Fibroblast of villous mesenchyme (primary cell): ENCODE measurements at regions not wholly inside any gene's neighbourhood (a gene's known extent, or its start where the extent isn't known, plus 50 kb on each side); places are given as distances from the start of the nearest gene placed in this dataset.

Experiments used
- DNase-seq: peaks from one replicate; pipeline ENCODE4 v3.0.0-alpha.2; 2010; ENCODE audit warnings: low read depth
- H3K4me3 ChIP-seq: 2 replicates; pipeline ENCODE4 v1.5.1; 2011; ENCODE audit warnings: low read depth, mild to moderate bottlenecking, low read length
- TF ChIP-seq, protein P1 (sequence below): IDR thresholded peaks from 2 replicates; pipeline ENCODE4 v1.5.1; 2012; ENCODE audit warnings: low read depth, mild to moderate bottlenecking, low read length; ENCODE audit not compliant: insufficient read depth

DNA sequence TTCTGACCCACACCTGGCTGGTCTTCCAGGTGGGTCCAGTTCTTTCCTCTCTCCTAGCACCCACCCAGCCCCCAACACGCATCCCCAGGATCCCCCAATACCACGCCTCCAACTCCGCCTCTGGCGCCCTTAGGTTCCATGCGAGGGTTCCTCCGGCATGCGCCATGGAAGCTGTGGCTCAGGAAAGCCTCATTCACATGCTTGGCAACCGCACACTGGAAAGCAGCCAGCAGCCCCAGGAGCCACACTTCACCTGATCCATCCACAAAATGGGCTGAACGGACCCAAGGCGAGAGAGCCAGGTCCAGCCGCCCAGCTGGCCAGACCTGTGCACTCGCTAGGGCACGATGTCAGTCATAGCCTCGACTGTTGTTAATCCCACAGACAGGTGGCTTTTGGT lies 161.2 kb downstream of the PSMG1 start:
- DNase-seq = no peak
- TF ChIP-seq, protein P1, sequence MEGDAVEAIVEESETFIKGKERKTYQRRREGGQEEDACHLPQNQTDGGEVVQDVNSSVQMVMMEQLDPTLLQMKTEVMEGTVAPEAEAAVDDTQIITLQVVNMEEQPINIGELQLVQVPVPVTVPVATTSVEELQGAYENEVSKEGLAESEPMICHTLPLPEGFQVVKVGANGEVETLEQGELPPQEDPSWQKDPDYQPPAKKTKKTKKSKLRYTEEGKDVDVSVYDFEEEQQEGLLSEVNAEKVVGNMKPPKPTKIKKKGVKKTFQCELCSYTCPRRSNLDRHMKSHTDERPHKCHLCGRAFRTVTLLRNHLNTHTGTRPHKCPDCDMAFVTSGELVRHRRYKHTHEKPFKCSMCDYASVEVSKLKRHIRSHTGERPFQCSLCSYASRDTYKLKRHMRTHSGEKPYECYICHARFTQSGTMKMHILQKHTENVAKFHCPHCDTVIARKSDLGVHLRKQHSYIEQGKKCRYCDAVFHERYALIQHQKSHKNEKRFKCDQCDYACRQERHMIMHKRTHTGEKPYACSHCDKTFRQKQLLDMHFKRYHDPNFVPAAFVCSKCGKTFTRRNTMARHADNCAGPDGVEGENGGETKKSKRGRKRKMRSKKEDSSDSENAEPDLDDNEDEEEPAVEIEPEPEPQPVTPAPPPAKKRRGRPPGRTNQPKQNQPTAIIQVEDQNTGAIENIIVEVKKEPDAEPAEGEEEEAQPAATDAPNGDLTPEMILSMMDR = no peak
- H3K4me3 ChIP-seq = no peak overlapping the region

DNA sequence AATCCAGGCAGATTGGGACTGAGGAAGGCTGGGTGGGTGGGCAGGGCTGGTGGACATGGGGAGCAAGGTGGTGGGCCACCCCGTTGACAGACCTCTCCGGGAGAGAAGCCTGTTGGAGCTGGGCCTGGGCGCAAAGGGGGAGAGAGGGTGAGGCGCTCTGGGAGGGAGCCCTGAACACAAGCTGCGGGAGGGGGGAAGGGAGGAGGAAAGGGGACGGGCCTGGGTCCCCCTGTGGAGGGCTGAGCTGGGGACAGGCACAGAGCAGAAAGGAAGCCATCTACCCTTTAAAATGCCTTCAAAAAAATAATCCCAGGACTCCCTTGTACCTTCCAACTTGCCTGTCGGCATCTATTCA lies 161.8 kb downstream of the PSMG1 start:
- DNase-seq = no peak
- TF ChIP-seq, protein P1 = no peak
- no peak overlapping the region for H3K4me3 ChIP-seq

GRCh38 chr21:39020751-39021477 lies 162.3 kb downstream of the PSMG1 start:
- DNase-seq = peak; percentile 90
- H3K4me3 ChIP-seq = no peak overlapping the region

GRCh38 chr21:39018730-39019129 lies 164.5 kb downstream of the PSMG1 start:
- no peak overlapping the region for H3K4me3 ChIP-seq
- TF ChIP-seq, protein P1 = no peak
- no peak for DNase-seq

More at GRCh38 chr21:39020751-39021477, 162.3 kb downstream of the PSMG1 start:
- TF ChIP-seq, protein P1 = no peak

GRCh38 chr21:39016740-39017315 lies 166.4 kb downstream of the PSMG1 start:
- TF ChIP-seq, protein P1 = no peak
- peak; percentile 89 for DNase-seq
- no peak overlapping the region for H3K4me3 ChIP-seq

DNA sequence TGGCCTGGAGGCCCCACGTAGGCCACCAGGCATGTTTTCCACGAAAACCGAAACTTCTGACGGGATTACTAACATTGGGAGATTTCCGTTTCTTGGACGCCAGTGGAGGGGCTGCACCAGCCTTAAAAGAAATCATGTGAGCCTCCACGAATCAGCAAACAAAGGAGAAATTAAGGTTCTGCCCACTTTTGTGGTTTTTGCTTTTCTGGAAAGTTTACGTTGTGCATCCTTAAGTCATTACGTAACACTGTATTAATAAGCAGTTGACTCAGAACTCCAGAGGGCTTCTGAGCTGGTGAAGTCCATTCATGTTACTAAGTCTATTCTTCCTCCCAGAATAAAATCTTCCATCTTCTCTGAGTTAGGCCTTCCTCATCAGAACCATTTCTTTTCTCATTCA lies 168.5 kb downstream of the PSMG1 start:
- TF ChIP-seq, protein P1 = no peak
- no peak overlapping the region for H3K4me3 ChIP-seq

More for the DNA sequence above, 168.5 kb downstream of the PSMG1 start:
- DNase-seq = peak; percentile 99
